HCT116 (cell line): ENCODE measurements at regions not wholly inside any gene's neighbourhood (a gene's known extent, or its start where the extent isn't known, plus 50 kb on each side); places are given as distances from the start of the nearest gene placed in this dataset.

Source experiments
- ATAC-seq: fragments of 200-7000 bp; cut with Tn5 transposase; 2 replicates; pipeline ENCODE4 v1.9.1; 2020; ENCODE audit warnings: mild to moderate bottlenecking, moderate library complexity
- BruUV-seq: library from RNA; stranded (reverse); fragments of 400-500 nt; replicated peaks from 2 replicates; lab custom pipeline; 2021; lab: Mats Ljungman, UMichigan
- CTCF ChIA-PET: fragments of 300-600 bp; sonication (Branson Sonifier 250); formaldehyde crosslinking; loops from one replicate; lab custom pipeline; 2021; ENCODE audit warnings: antibody characterized with exemption; lab: Charles Lee
- POLR2A ChIA-PET: fragments of 300-600, 350-600 bp; sonication (Branson Sonifier 250); formaldehyde crosslinking; loops from one replicate; lab custom pipeline; 2021; ENCODE audit warnings: antibody characterized with exemption; lab: Charles Lee
- RAD21 ChIA-PET, 2 experiments: fragments of 300-600 bp; sonication (Branson Sonifier 250); formaldehyde crosslinking; loops; one replicate each; lab custom pipeline; 2023; ENCODE audit warnings: low total read pairs in 2 of 2; ENCODE audit not compliant: uncharacterized antibody in 2 of 2, unreplicated experiment in 2 of 2, low non-redundant PET in 1 of 2; lab: Charles Lee
- DNase-seq: peaks from one replicate; pipeline ENCODE4 v3.0.0-alpha.2; 2010; ENCODE audit warnings: low read depth, low spot score
- H2AFZ ChIP-seq: fragments of 200-600 bp; shearing (Covaris generic), sonication (generic); 2 replicates; pipeline ENCODE4 v1.6.1; 2017; ENCODE audit warnings: low read depth, mixed run types, mixed read lengths, antibody characterized with exemption, low read length; ENCODE audit not compliant: poor library complexity, severe bottlenecking
- H3K27ac ChIP-seq: 2 replicates; pipeline ENCODE4 v1.5.1; 2012; ENCODE audit warnings: low read depth, low read length
- H3K27me3 ChIP-seq: fragments of 200-600 bp; sonication (generic); 2 replicates; pipeline ENCODE4 v1.6.1; 2016; ENCODE audit warnings: mixed run types, low read length, mixed read lengths; ENCODE audit not compliant: insufficient read depth
- H3K36me3 ChIP-seq, 2 experiments: fragments of 200-500 bp in 1 of 2; fragments of 200-600 bp in 1 of 2; sonication (Bioruptor generic) in 1 of 2; sonication (generic) in 1 of 2; 2 replicates each; pipeline versions ENCODE4 v1.5.1 to v1.6.1; 2014 to 2016; ENCODE audit warnings: low read length in 2 of 2, inconsistent platforms in 1 of 2, mixed read lengths in 1 of 2, mixed run types in 1 of 2; ENCODE audit not compliant: insufficient read depth in 2 of 2, control insufficient read depth in 1 of 2
- H3K4me1 ChIP-seq, 2 experiments: fragments of 200-600 bp in 1 of 2; sonication (generic) in 1 of 2; 2 replicates each; pipeline versions ENCODE4 v1.5.1 to v1.6.1; 2012 to 2017; ENCODE audit warnings: low read length in 2 of 2, inconsistent platforms in 1 of 2, mild to moderate bottlenecking in 1 of 2, mixed read lengths in 1 of 2, mixed run types in 1 of 2, moderate library complexity in 1 of 2; ENCODE audit not compliant: insufficient read depth in 2 of 2, control insufficient read depth in 1 of 2
- H3K4me2 ChIP-seq: fragments of 200-600 bp; sonication (generic); 2 replicates; pipeline ENCODE4 v1.6.1; 2017; ENCODE audit warnings: mixed run types, low read length, mixed read lengths
- H3K4me3 ChIP-seq, 2 experiments: fragments of 200-600 bp in 1 of 2; sonication (generic) in 1 of 2; replicated peaks in 1 of 2; 2 replicates each; pipeline ENCODE4 v1.5.1; 2011 to 2016; ENCODE audit warnings: low read length in 2 of 2, control low read depth in 1 of 2, low read depth in 1 of 2, mild to moderate bottlenecking in 1 of 2, mixed read lengths in 1 of 2, mixed run types in 1 of 2
- H3K79me2 ChIP-seq: fragments of 200-600 bp; sonication (generic); 2 replicates; pipeline ENCODE4 v1.6.1; 2017; ENCODE audit warnings: mild to moderate bottlenecking, mixed run types, low read length, moderate library complexity, mixed read lengths; ENCODE audit not compliant: insufficient read depth
- H3K9ac ChIP-seq: fragments of 200-600 bp; sonication (generic); 2 replicates; pipeline ENCODE4 v1.6.1; 2016; ENCODE audit warnings: low read length, mixed read lengths
- H3K9me2 ChIP-seq: fragments of 200-600 bp; sonication (generic), shearing (Covaris generic); 2 replicates; pipeline ENCODE4 v1.6.1; 2017; ENCODE audit warnings: mixed run types, mild to moderate bottlenecking, moderate library complexity; ENCODE audit not compliant: insufficient read depth
- H3K9me3 ChIP-seq, 2 experiments: fragments of 200-500 bp in 1 of 2; fragments of 200-600 bp in 1 of 2; sonication (Bioruptor generic) in 1 of 2; sonication (generic) in 1 of 2; 2 replicates each; pipeline ENCODE4 v1.6.1; 2014 to 2017; ENCODE audit warnings: low read length in 2 of 2, mixed read lengths in 2 of 2, inconsistent platforms in 1 of 2, low read depth in 1 of 2, mild to moderate bottlenecking in 1 of 2, mixed run types in 1 of 2, moderate library complexity in 1 of 2; ENCODE audit not compliant: control insufficient read depth in 1 of 2, insufficient read depth in 1 of 2
- H4K20me1 ChIP-seq: fragments of 200-600 bp; sonication (generic), shearing (Covaris generic); 2 replicates; pipeline ENCODE4 v1.6.1; 2017; ENCODE audit warnings: mixed run types, mild to moderate bottlenecking, moderate library complexity; ENCODE audit not compliant: insufficient read depth
- CBX3 ChIP-seq: IDR thresholded peaks from 2 replicates; pipeline ENCODE4 v1.6.1; 2012; ENCODE audit warnings: low read depth
- CEBPB ChIP-seq: IDR thresholded peaks from 2 replicates; pipeline ENCODE4 v1.6.1; 2012; ENCODE audit warnings: low read depth
- EGR1 ChIP-seq: IDR thresholded peaks from 2 replicates; pipeline ENCODE4 v1.6.1; 2012; ENCODE audit warnings: low read depth
- ELF1 ChIP-seq: IDR thresholded peaks from 2 replicates; pipeline ENCODE4 v1.6.1; 2012; ENCODE audit warnings: low read depth, borderline replicate concordance
- FOSL1 ChIP-seq: IDR thresholded peaks from 2 replicates; pipeline ENCODE4 v1.6.1; 2012; ENCODE audit warnings: low read depth
- SIN3A ChIP-seq: IDR thresholded peaks from 2 replicates; pipeline ENCODE4 v1.6.1; 2012; ENCODE audit warnings: low read depth
- SP1 ChIP-seq: IDR thresholded peaks from 2 replicates; pipeline ENCODE4 v1.6.1; 2012; ENCODE audit warnings: low read depth
- SRF ChIP-seq: IDR thresholded peaks from 2 replicates; pipeline ENCODE4 v1.6.1; 2012; ENCODE audit warnings: low read depth
- ZNF274 ChIP-seq: fragments of 200-500 bp; sonication (Bioruptor generic); IDR thresholded peaks from 2 replicates; pipeline ENCODE4 v1.6.1; 2014; ENCODE audit warnings: mild to moderate bottlenecking, low read depth, low read length, inconsistent platforms
- intact Hi-C: fragments of 100-400 bp; cut with micrococcal nuclease; formaldehyde crosslinking; loops from 2 replicates; pipeline ENCODE4 v1.10.0; 2022
- TF ChIP-seq, protein P1 (sequence below): IDR thresholded peaks from 2 replicates; pipeline ENCODE4 v1.6.1; 2012
- TF ChIP-seq, protein P2 (sequence below): IDR thresholded peaks from 2 replicates; pipeline ENCODE4 v1.6.1; 2012; ENCODE audit warnings: low read depth
- TF ChIP-seq, protein P3 (sequence below): IDR thresholded peaks from 2 replicates; pipeline ENCODE4 v1.6.1; 2011; ENCODE audit warnings: mild to moderate bottlenecking, low read length, moderate library complexity; ENCODE audit not compliant: insufficient replicate concordance; ENCODE audit errors: extremely low read depth
- TF ChIP-seq, protein P4 (sequence below), 3 experiments: fragments of 200-600 bp in 1 of 3; sonication (generic) in 1 of 3; IDR thresholded peaks in 2 of 3; conservative IDR thresholded peaks in 1 of 3; 2 replicates each; pipeline ENCODE4 v1.5.1; 2012 to 2017; ENCODE audit warnings: low read depth in 2 of 3, low read length in 2 of 3, antibody characterized with exemption in 1 of 3, borderline replicate concordance in 1 of 3, control low read depth in 1 of 3, mild to moderate bottlenecking in 1 of 3, mixed read lengths in 1 of 3, mixed run types in 1 of 3, moderate library complexity in 1 of 3; ENCODE audit not compliant: insufficient read depth in 1 of 3

DNA sequence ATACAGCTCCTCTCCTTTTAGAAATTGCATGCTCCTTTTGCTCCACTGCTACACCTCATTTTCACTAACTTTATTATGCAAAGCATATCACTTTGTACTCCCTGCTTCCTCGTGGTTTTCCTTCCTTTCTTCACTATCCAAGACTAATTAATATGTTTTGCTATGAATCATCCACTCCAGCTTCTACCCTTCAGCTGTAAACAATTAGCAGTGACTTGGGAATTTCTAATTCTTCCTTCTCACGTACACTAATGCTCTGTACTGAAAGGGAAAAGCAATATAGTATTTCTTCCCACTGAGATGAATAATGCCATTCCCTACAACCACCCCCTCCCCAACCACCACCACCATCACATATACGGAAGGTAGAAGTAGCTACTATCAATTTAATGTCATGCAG, 1917.0 kb downstream of the MRPL39 start:
- Histone ChIP-seq H3K27me3 (no peaks in the 10 kb centered on the region), H3K27ac (no peak overlapping the region), H4K20me1 (no peaks in the 10 kb centered on the region), H3K79me2 (no peaks in the 10 kb centered on the region), H3K9me3 (peaks cover 7 to 31% of the 10 kb centered on the region in 2 experiments; a peak in 2 of 4 replicates), H3K36me3 (no peaks in the 10 kb centered on the region), H3K9ac (no peak overlapping the region), H3K4me2 (no peak overlapping the region), H3K4me3 (no peak overlapping the region), H3K9me2 (no peaks in the 10 kb centered on the region), H2AFZ (no peak overlapping the region), H3K4me1 (no peaks in the 10 kb centered on the region)
- ATAC-seq: no peak
- intact Hi-C loops: no loop called here
- TF ChIP-seq CBX3 (no peak), FOSL1 (no peak), CEBPB (no peak), ELF1 (no peak), SIN3A (no peak), EGR1 (no peak), SP1 (no peak), ZNF274 (no peak), SRF (no peak)
- TF ChIP-seq, protein P1, sequence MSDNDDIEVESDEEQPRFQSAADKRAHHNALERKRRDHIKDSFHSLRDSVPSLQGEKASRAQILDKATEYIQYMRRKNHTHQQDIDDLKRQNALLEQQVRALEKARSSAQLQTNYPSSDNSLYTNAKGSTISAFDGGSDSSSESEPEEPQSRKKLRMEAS: no peak
- TF ChIP-seq, protein P2, sequence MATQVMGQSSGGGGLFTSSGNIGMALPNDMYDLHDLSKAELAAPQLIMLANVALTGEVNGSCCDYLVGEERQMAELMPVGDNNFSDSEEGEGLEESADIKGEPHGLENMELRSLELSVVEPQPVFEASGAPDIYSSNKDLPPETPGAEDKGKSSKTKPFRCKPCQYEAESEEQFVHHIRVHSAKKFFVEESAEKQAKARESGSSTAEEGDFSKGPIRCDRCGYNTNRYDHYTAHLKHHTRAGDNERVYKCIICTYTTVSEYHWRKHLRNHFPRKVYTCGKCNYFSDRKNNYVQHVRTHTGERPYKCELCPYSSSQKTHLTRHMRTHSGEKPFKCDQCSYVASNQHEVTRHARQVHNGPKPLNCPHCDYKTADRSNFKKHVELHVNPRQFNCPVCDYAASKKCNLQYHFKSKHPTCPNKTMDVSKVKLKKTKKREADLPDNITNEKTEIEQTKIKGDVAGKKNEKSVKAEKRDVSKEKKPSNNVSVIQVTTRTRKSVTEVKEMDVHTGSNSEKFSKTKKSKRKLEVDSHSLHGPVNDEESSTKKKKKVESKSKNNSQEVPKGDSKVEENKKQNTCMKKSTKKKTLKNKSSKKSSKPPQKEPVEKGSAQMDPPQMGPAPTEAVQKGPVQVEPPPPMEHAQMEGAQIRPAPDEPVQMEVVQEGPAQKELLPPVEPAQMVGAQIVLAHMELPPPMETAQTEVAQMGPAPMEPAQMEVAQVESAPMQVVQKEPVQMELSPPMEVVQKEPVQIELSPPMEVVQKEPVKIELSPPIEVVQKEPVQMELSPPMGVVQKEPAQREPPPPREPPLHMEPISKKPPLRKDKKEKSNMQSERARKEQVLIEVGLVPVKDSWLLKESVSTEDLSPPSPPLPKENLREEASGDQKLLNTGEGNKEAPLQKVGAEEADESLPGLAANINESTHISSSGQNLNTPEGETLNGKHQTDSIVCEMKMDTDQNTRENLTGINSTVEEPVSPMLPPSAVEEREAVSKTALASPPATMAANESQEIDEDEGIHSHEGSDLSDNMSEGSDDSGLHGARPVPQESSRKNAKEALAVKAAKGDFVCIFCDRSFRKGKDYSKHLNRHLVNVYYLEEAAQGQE: no peak
- TF ChIP-seq, protein P3, sequence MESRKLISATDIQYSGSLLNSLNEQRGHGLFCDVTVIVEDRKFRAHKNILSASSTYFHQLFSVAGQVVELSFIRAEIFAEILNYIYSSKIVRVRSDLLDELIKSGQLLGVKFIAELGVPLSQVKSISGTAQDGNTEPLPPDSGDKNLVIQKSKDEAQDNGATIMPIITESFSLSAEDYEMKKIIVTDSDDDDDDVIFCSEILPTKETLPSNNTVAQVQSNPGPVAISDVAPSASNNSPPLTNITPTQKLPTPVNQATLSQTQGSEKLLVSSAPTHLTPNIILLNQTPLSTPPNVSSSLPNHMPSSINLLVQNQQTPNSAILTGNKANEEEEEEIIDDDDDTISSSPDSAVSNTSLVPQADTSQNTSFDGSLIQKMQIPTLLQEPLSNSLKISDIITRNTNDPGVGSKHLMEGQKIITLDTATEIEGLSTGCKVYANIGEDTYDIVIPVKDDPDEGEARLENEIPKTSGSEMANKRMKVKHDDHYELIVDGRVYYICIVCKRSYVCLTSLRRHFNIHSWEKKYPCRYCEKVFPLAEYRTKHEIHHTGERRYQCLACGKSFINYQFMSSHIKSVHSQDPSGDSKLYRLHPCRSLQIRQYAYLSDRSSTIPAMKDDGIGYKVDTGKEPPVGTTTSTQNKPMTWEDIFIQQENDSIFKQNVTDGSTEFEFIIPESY: no peak
- TF ChIP-seq, protein P4, sequence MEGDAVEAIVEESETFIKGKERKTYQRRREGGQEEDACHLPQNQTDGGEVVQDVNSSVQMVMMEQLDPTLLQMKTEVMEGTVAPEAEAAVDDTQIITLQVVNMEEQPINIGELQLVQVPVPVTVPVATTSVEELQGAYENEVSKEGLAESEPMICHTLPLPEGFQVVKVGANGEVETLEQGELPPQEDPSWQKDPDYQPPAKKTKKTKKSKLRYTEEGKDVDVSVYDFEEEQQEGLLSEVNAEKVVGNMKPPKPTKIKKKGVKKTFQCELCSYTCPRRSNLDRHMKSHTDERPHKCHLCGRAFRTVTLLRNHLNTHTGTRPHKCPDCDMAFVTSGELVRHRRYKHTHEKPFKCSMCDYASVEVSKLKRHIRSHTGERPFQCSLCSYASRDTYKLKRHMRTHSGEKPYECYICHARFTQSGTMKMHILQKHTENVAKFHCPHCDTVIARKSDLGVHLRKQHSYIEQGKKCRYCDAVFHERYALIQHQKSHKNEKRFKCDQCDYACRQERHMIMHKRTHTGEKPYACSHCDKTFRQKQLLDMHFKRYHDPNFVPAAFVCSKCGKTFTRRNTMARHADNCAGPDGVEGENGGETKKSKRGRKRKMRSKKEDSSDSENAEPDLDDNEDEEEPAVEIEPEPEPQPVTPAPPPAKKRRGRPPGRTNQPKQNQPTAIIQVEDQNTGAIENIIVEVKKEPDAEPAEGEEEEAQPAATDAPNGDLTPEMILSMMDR (IDR thresholded peaks at IDR 0.05 in 2 of 3, conservative IDR thresholded peaks at IDR 0.05 in 1 of 3; ENCODE audit: borderline replicate concordance in 1 of 3, insufficient read depth in 1 of 3, low read depth in 2 of 3, low read length in 2 of 3): no peak
- ChIA-PET POLR2A (no interaction called here), RAD21 (no interaction called here), CTCF (no interaction called here)
- no peak for DNase-seq
- BruUV-seq: no TSS peak
